Endothelial cell of umbilical vein (primary cell): ENCODE measurements at regions not wholly inside any gene's neighbourhood (a gene's known extent, or its start where the extent isn't known, plus 50 kb on each side); places are given as distances from the start of the nearest gene placed in this dataset.
"Not testable (repeated sequence)": the region's sequence is repeated elsewhere in the genome, so short reads cannot be mapped to it uniquely, and the experiment has no call there.

ENCODE experiments used
- BruUV-seq: library from RNA; stranded (reverse); fragments of 400-500 nt; replicated peaks from 2 replicates; lab custom pipeline; 2021; lab: Mats Ljungman, UMichigan
- CTCF ChIA-PET: fragments of 300-600, 350-600 bp; sonication (Branson Sonifier 250); formaldehyde crosslinking; loops from one replicate; lab custom pipeline; 2021; ENCODE audit warnings: antibody characterized with exemption, inconsistent platforms; lab: Charles Lee
- POLR2A ChIA-PET: fragments of 300-600, 350-600 bp; sonication (Branson Sonifier 250); formaldehyde crosslinking; loops from one replicate; lab custom pipeline; 2021; ENCODE audit warnings: antibody characterized with exemption, inconsistent platforms; lab: Charles Lee
- DNase-seq: peaks from one replicate; pipeline ENCODE4 v3.0.0-alpha.2; 2011; ENCODE audit warnings: low read depth, low spot score
- FAIRE-seq: peaks from 2 replicates; lab custom pipeline; 2011; peaks lifted over from hg19 to GRCh38; lab: Jason Lieb, UNC
- H2AFZ ChIP-seq: 2 replicates; pipeline ENCODE4 v1.6.0; 2012; ENCODE audit warnings: low read depth, low read length, control low read depth, inconsistent platforms
- H3K27ac ChIP-seq: 2 replicates; pipeline ENCODE4 v1.5.1; 2011; ENCODE audit warnings: low read depth, mild to moderate bottlenecking, control low read depth, low read length, moderate library complexity; ENCODE audit not compliant: insufficient read depth
- H3K27me3 ChIP-seq, 2 experiments: 2 replicates each; pipeline versions ENCODE4 v1.6.0 to v1.6.1; 2011; ENCODE audit warnings: low read length in 2 of 2, mixed read lengths in 1 of 2; ENCODE audit not compliant: control insufficient read depth in 2 of 2, insufficient read depth in 2 of 2
- H3K36me3 ChIP-seq, 2 experiments: 2 replicates in 1 of 2; 3 replicates in 1 of 2; pipeline ENCODE4 v1.5.1; 2011; ENCODE audit warnings: low read length in 2 of 2, mild to moderate bottlenecking in 1 of 2, moderate library complexity in 1 of 2; ENCODE audit not compliant: control insufficient read depth in 2 of 2, insufficient read depth in 2 of 2; ENCODE audit errors: extremely low read depth in 1 of 2
- H3K4me1 ChIP-seq: 3 replicates; pipeline ENCODE4 v1.5.1; 2011; ENCODE audit warnings: mild to moderate bottlenecking, low read length; ENCODE audit not compliant: control insufficient read depth, insufficient read depth; ENCODE audit errors: extremely low read depth
- H3K4me2 ChIP-seq: 2 replicates; pipeline ENCODE4 v1.6.1; 2011; ENCODE audit warnings: low read length, control low read depth, mixed read lengths; ENCODE audit not compliant: insufficient read depth
- H3K4me3 ChIP-seq, 3 experiments: fragments of 200-600 bp in 1 of 3; sonication (generic), shearing (Covaris generic) in 1 of 3; replicated peaks in 1 of 3; 2 replicates each; pipeline ENCODE4 v1.5.1; 2011 to 2016; ENCODE audit warnings: control low read depth in 3 of 3, low read length in 3 of 3, mild to moderate bottlenecking in 2 of 3, inconsistent platforms in 1 of 3, low read depth in 1 of 3, moderate library complexity in 1 of 3; ENCODE audit not compliant: insufficient read depth in 1 of 3
- H3K79me2 ChIP-seq: 2 replicates; pipeline ENCODE4 v1.6.0; 2012; ENCODE audit warnings: low read length, inconsistent platforms; ENCODE audit not compliant: control insufficient read depth, insufficient read depth
- H3K9ac ChIP-seq: replicated peaks from 2 replicates; pipeline ENCODE3; 2011; ENCODE audit warnings: low read length, control low read depth; ENCODE audit not compliant: insufficient read depth; ENCODE audit errors: extremely low read depth
- H3K9me1 ChIP-seq: replicated peaks from 3 replicates; pipeline ENCODE4 v1.6.0; 2011; ENCODE audit warnings: mild to moderate bottlenecking, low read length; ENCODE audit not compliant: control insufficient read depth, insufficient read depth; ENCODE audit errors: extremely low read depth
- H3K9me3 ChIP-seq: replicated peaks from 2 replicates; pipeline ENCODE4 v1.5.1; 2012; ENCODE audit warnings: low read length, inconsistent platforms; ENCODE audit not compliant: control insufficient read depth, insufficient read depth
- H4K20me1 ChIP-seq: replicated peaks from 2 replicates; pipeline ENCODE3; 2011; ENCODE audit warnings: mild to moderate bottlenecking, low read length; ENCODE audit not compliant: control insufficient read depth, insufficient read depth; ENCODE audit errors: extremely low read depth
- EZH2 ChIP-seq: IDR thresholded peaks from 2 replicates; pipeline ENCODE4 v1.6.1; 2012; ENCODE audit warnings: borderline replicate concordance, low read depth, mild to moderate bottlenecking, moderate library complexity, low read length, inconsistent platforms; ENCODE audit not compliant: severe bottlenecking
- FOS ChIP-seq: IDR thresholded peaks from 2 replicates; pipeline ENCODE4 v1.6.1; 2011; ENCODE audit warnings: mild to moderate bottlenecking, low read length, moderate library complexity, borderline replicate concordance; ENCODE audit not compliant: insufficient read depth
- GATA2 ChIP-seq: IDR thresholded peaks from 2 replicates; pipeline ENCODE4 v1.7.0; 2011; ENCODE audit warnings: low read depth, mild to moderate bottlenecking, moderate library complexity, mixed read lengths, low read length; ENCODE audit not compliant: insufficient read length, insufficient read depth
- JUN ChIP-seq: IDR thresholded peaks from 2 replicates; pipeline ENCODE4 v1.6.1; 2011; ENCODE audit warnings: borderline replicate concordance, low read depth; ENCODE audit not compliant: insufficient read length, insufficient read depth
- MYC ChIP-seq: IDR thresholded peaks from one replicate; pipeline ENCODE4 v1.6.1; 2011; ENCODE audit warnings: mild to moderate bottlenecking, low read depth, low read length
- POLR2A ChIP-seq: IDR thresholded peaks from 2 replicates; pipeline ENCODE4 v1.6.1; 2012; ENCODE audit warnings: low read depth, mild to moderate bottlenecking, control low read depth, low read length
- POLR2AphosphoS5 ChIP-seq: IDR thresholded peaks from 2 replicates; pipeline ENCODE4 v1.6.1; 2012; ENCODE audit warnings: low read depth, mild to moderate bottlenecking, control low read depth, low read length, moderate library complexity; ENCODE audit not compliant: insufficient read depth
- dilution Hi-C: fragments of 300-500 bp; cut with MboI; formaldehyde crosslinking; loops from one replicate; pipeline ENCODE4 v1.15.0; 2019; ENCODE audit warnings: low sequenced_read_pairs; ENCODE audit not compliant: extremely low pct_ligation_motif_present
- intact Hi-C: fragments of 100-400 bp; cut with micrococcal nuclease; formaldehyde crosslinking; loops from one replicate; pipeline ENCODE4 v1.10.0; 2022
- TF ChIP-seq, protein P1 (sequence below): IDR thresholded peaks from 2 replicates; pipeline ENCODE4 v1.6.1; 2011; ENCODE audit not compliant: insufficient read depth, insufficient read length
- TF ChIP-seq, protein P2 (sequence below), 2 donors: IDR thresholded peaks; 1 replicate in 1 of 2; 2 replicates in 1 of 2; pipeline ENCODE4 v1.5.1; 2011; ENCODE audit warnings: low read length in 2 of 2, mild to moderate bottlenecking in 2 of 2, moderate library complexity in 2 of 2, control low read depth in 1 of 2, inconsistent platforms in 1 of 2, low read depth in 1 of 2; ENCODE audit not compliant: insufficient read depth in 1 of 2; ENCODE audit errors: extremely low read depth in 1 of 2

DNA sequence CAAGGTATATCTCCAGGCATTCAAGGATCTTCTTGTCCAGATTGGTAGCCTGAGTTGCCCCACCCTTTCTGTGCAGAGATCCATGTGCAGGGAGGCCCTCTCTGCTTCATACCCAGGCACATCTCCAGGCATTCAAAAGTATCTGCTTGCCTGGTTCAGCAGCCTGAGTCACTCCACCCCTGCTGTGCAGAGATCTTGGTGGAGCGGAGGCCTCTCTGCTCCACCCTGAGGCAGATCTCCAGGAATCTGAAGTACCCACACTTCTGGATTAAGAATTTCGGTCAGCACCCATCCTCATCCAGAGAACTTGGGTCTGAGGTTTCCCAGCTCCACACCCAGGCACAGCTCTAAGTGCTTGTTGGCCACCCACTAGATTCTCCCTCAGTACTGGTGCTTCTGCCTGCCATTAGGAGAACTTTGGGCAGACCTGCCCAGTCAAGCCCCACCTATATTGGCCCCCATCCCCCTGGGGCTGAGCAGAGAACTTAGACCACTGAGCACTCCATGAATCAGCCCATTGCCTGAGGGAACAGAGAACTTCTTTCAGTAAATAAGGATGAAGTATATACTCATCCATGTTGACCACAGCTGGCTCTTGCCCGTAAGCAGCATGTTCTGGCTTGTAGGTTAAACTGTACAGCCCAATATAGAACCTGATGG lies 199.5 kb upstream of the ZCCHC13 start:
- Histone ChIP-seq H3K9me3 (no peaks in the 10 kb centered on the region), H3K79me2 (no peaks in the 10 kb centered on the region), H3K36me3 (no peaks in the 10 kb centered on the region), H3K27me3 (no peaks in the 10 kb centered on the region), H3K9me1 (no peaks in the 10 kb centered on the region), H3K4me1 (no peaks in the 10 kb centered on the region), H3K9ac (no peak overlapping the region), H3K4me2 (no peak overlapping the region), H3K27ac (no peak overlapping the region), H3K4me3 (no peak overlapping the region), H2AFZ (no peak overlapping the region), H4K20me1 (no peaks in the 10 kb centered on the region)
- intact Hi-C loops = no loop called here
- CTCF ChIA-PET = no interaction called here
- FAIRE-seq (no peak), DNase-seq (no peak)
- BruUV-seq = no TSS peak
- TF ChIP-seq POLR2AphosphoS5 (no peak), MYC (no peak), GATA2 (no peak), POLR2A (no peak), EZH2 (no peak), FOS (no peak), JUN (no peak)
- TF ChIP-seq, protein P1, sequence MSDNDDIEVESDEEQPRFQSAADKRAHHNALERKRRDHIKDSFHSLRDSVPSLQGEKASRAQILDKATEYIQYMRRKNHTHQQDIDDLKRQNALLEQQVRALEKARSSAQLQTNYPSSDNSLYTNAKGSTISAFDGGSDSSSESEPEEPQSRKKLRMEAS = no peak
- TF ChIP-seq, protein P2, sequence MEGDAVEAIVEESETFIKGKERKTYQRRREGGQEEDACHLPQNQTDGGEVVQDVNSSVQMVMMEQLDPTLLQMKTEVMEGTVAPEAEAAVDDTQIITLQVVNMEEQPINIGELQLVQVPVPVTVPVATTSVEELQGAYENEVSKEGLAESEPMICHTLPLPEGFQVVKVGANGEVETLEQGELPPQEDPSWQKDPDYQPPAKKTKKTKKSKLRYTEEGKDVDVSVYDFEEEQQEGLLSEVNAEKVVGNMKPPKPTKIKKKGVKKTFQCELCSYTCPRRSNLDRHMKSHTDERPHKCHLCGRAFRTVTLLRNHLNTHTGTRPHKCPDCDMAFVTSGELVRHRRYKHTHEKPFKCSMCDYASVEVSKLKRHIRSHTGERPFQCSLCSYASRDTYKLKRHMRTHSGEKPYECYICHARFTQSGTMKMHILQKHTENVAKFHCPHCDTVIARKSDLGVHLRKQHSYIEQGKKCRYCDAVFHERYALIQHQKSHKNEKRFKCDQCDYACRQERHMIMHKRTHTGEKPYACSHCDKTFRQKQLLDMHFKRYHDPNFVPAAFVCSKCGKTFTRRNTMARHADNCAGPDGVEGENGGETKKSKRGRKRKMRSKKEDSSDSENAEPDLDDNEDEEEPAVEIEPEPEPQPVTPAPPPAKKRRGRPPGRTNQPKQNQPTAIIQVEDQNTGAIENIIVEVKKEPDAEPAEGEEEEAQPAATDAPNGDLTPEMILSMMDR (IDR thresholded peaks at IDR 0.05; ENCODE audit: extremely low read depth in 1 of 2, insufficient read depth in 1 of 2, low read depth in 1 of 2, low read length in 2 of 2) = no peak
- POLR2A ChIA-PET = no interaction called here
- dilution Hi-C loops = no loop called here

GRCh38 chrX:74098407-74098806 lies 205.6 kb upstream of the ZCCHC13 start:
- H3K4me1 ChIP-seq, BruUV-seq, H3K4me3 ChIP-seq, intact Hi-C loops, dilution Hi-C loops, H3K4me2 ChIP-seq, FAIRE-seq, H3K9me3 ChIP-seq, H3K79me2 ChIP-seq, H4K20me1 ChIP-seq, CTCF ChIA-PET, H3K27ac ChIP-seq, H3K27me3 ChIP-seq, POLR2A ChIA-PET, H3K9ac ChIP-seq, H3K36me3 ChIP-seq, H3K9me1 ChIP-seq, DNase-seq, H2AFZ ChIP-seq: not testable (repeated sequence)
